H7 (cell line): ENCODE measurements at regions not wholly inside any gene's neighbourhood (a gene's known extent, or its start where the extent isn't known, plus 50 kb on each side); places are given as distances from the start of the nearest gene placed in this dataset.
"Not testable (repeated sequence)": the region's sequence is repeated elsewhere in the genome, so short reads cannot be mapped to it uniquely, and the experiment has no call there.

Source experiments
- DNase-seq: peaks from one replicate; pipeline ENCODE4 v3.0.0; 2012
- H3K27me3 ChIP-seq: 2 replicates; pipeline ENCODE4 v1.6.0; 2011; ENCODE audit warnings: mild to moderate bottlenecking, low read length; ENCODE audit not compliant: control insufficient read depth, insufficient read depth
- H3K36me3 ChIP-seq: replicated peaks from 2 replicates; pipeline ENCODE4 v1.5.1; 2011; ENCODE audit warnings: low read length; ENCODE audit not compliant: control insufficient read depth, insufficient read depth
- H3K4me3 ChIP-seq: 2 replicates; pipeline ENCODE4 v1.5.1; 2011; ENCODE audit warnings: low read depth, mild to moderate bottlenecking, control low read depth, low read length, moderate library complexity; ENCODE audit not compliant: insufficient read depth

- H3K4me3 ChIP-seq = no peak overlapping the region
- H3K36me3 ChIP-seq = no peaks in the 10 kb centered on the region
- no peak for DNase-seq
- H3K27me3 ChIP-seq = no peaks in the 10 kb centered on the region
These were observed 117.2 kb upstream of the ADO start for GRCh38 chr10:62687230-62687748.

GRCh38 chr10:62688971-62689700 is 115.4 kb upstream of the ADO start:
- Histone ChIP-seq H3K36me3 (no peaks in the 10 kb centered on the region), H3K4me3 (no peak overlapping the region), H3K27me3 (no peaks in the 10 kb centered on the region)
- no peak for DNase-seq

DNA sequence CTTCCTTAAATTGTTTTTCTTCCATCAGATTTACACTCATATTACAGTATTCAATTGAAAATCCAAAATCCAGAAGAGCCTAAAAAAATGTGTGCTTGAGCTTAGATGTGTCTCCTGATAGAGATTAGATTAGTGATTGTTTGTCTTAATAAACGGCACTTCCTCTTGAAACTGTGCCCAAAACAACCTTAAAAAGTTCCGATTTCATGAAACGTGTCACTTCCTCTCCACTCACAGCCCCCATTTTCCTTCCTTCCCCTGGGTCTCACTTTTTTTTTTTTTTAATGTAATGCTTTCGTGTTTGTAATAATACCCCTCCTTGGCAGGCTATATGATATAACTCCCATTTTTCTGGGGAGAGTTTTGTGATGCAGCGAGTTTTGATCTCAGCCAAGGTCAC is 114.8 kb upstream of the ADO start:
- Histone ChIP-seq H3K4me3 (no peak overlapping the region), H3K36me3 (no peaks in the 10 kb centered on the region), H3K27me3 (no peaks in the 10 kb centered on the region)
- DNase-seq = no peak

GRCh38 chr10:62690703-62691102 is 113.8 kb upstream of the ADO start:
- Histone ChIP-seq H3K27me3 (no peaks in the 10 kb centered on the region), H3K4me3 (no peak overlapping the region), H3K36me3 (no peaks in the 10 kb centered on the region)
- peak; percentile 57 for DNase-seq

DNA sequence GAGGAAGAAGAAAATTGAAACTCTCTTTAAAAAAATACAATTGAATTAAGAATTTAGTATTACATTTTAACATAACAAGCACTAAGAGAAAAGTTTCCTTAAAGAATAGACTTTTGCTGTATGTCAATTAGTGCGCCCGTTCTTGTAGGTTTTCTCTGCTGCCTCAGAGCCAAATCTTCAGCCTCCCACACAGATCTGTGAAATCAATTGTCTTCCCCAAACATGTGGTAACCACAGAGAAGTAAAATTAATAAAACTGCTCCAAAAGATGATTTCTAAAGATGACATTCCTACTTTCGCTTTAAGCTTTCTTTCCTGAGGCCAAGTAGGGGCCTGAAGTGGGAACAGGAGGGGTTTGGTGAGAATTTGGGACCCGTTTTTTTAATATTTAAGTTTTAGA is 113.2 kb upstream of the ADO start:
- Histone ChIP-seq H3K4me3 (no peak overlapping the region), H3K36me3 (no peaks in the 10 kb centered on the region), H3K27me3 (no peaks in the 10 kb centered on the region)
- DNase-seq = no peak

DNA sequence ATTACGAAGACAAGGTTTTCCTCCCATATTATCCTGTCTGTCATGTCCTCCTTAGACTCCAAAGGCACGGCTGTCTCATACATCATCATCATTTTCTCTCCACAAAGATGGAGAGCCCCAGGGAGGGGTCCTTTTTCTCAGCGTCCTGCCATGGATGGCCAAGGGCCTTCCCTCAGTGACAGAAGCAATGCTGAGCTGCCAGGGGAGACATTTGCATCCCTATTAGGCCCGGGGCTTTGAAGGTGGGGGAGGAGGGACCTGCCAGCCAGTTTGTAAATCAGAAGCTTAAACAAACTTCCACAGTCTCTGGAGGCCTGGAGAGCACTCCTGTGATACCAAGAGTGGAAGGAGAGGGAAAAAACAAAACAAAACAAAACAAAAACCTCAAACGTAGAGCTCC is 112.4 kb upstream of the ADO start:
- Histone ChIP-seq H3K36me3 (no peaks in the 10 kb centered on the region), H3K27me3 (no peaks in the 10 kb centered on the region), H3K4me3 (no peak overlapping the region)
- DNase-seq = peak; percentile 61

GRCh38 chr10:62693306-62693705 is 111.2 kb upstream of the ADO start:
- H3K27me3 ChIP-seq = no peaks in the 10 kb centered on the region
- no peaks in the 10 kb centered on the region for H3K36me3 ChIP-seq
- no peak for DNase-seq
- no peak overlapping the region for H3K4me3 ChIP-seq

DNA sequence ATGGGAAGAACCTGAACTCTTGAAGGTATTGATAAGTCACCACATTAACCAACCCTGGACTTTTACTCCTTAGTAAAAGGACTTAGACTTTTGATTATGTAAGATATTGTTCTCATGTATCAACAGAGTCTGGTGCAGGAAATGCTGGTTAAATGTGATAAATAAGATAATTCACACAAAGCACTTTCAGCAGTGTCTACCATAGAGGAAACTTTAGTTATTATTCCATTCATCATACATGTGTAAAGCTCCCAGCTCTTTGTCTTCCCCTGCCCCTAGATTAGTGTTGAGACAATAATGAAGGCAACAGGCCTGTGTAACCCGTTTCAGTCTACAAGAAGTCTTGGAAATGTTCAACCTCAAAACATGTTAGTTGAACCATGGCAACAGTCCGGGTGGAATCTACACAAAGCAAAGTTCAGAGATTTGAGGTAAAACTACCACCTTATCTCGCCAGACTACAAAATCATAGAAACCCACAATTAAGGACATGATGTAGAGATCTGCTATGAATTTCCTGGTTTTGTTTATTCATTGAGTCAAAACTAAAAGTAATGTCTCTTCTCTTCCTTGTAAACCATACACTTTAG is 109.9 kb upstream of the ADO start:
- H3K36me3 ChIP-seq = no peaks in the 10 kb centered on the region
- no peaks in the 10 kb centered on the region for H3K27me3 ChIP-seq
- no peak overlapping the region for H3K4me3 ChIP-seq
- no peak for DNase-seq

- no peak for DNase-seq
- H3K27me3 ChIP-seq = no peaks in the 10 kb centered on the region
- no peaks in the 10 kb centered on the region for H3K36me3 ChIP-seq
- H3K4me3 ChIP-seq = no peak overlapping the region
These were observed 107.7 kb upstream of the ADO start for GRCh38 chr10:62696798-62697197.

- Histone ChIP-seq H3K36me3 (no peaks in the 10 kb centered on the region), H3K4me3 (no peak overlapping the region), H3K27me3 (no peaks in the 10 kb centered on the region)
- no peak for DNase-seq
These were observed 105.4 kb upstream of the ADO start for GRCh38 chr10:62699148-62699547.

DNA sequence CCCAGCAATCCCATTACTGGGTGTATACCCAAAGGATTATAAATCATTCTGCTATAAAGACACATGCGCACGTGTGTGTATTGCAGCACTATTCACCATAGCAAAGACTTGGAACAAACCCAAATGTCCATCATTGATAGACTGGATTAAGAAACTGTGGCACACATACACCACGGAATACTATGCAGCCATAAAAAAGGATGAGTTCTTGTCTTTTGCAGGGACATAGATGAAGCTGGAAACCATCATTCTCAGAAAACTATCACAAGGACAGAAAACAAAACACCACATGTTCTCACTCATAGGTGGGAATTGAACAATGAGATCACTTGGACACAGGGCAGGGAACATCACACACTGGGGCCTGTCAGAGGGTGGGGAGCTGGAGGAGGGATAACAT is 100.4 kb upstream of the ADO start:
- H3K27me3 ChIP-seq, H3K36me3 ChIP-seq, H3K4me3 ChIP-seq, DNase-seq: not testable (repeated sequence)

DNA sequence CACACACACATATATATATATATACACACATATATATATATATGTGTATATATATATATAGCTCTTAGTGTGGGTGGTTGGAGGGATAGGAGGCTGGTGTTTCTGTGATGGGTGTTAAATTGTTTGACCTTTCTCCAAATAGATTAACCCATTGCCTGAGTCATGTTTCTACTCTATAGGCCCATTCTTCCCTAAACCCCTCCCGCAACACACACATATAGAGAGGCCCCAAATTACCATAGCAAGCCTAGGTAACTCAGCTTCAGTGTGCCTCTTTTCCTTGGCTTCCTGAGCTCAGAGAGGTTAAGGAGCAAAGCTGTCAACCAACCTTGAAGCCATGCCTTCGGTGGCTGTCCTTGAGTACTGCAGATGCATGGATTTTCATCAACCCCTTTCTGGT is 98.7 kb upstream of the ADO start:
- Histone ChIP-seq H3K27me3 (no peaks in the 10 kb centered on the region), H3K4me3 (no peak overlapping the region), H3K36me3 (no peaks in the 10 kb centered on the region)
- no peak for DNase-seq

DNA sequence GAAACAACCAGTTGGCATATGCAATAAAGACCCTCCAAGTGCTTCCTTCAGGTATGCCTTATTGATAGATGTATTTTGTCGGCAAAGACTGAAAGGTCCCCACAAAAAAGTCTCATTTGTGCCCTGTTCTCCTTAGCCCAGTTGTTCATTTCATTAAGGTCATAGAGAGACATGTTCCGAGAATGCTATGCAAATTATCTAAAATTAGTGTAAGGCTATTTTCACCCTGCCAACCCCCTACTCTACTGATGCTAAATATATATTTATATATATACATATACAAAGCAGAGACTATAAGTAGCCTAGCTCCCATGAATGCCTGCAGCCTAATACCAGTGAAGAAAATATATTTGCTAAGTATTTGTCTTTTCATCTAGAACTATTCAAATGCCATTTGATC is 96.7 kb upstream of the ADO start:
- no peak overlapping the region for H3K4me3 ChIP-seq
- no peak for DNase-seq
- no peaks in the 10 kb centered on the region for H3K36me3 ChIP-seq
- H3K27me3 ChIP-seq = no peaks in the 10 kb centered on the region

- Histone ChIP-seq H3K27me3 (no peaks in the 10 kb centered on the region), H3K36me3 (no peaks in the 10 kb centered on the region), H3K4me3 (no peak overlapping the region)
- DNase-seq = no peak
These were observed 96.0 kb upstream of the ADO start for GRCh38 chr10:62708569-62708968.

- Histone ChIP-seq H3K27me3 (no peaks in the 10 kb centered on the region), H3K36me3 (no peaks in the 10 kb centered on the region), H3K4me3 (no peak overlapping the region)
- DNase-seq = no peak
These were observed 95.3 kb upstream of the ADO start for GRCh38 chr10:62709200-62709599.
